ENCODE measurements at regions not wholly inside any gene's neighbourhood (a gene's known extent, or its start where the extent isn't known, plus 50 kb on each side); places are given as distances from the start of the nearest gene placed in this dataset.

DNA sequence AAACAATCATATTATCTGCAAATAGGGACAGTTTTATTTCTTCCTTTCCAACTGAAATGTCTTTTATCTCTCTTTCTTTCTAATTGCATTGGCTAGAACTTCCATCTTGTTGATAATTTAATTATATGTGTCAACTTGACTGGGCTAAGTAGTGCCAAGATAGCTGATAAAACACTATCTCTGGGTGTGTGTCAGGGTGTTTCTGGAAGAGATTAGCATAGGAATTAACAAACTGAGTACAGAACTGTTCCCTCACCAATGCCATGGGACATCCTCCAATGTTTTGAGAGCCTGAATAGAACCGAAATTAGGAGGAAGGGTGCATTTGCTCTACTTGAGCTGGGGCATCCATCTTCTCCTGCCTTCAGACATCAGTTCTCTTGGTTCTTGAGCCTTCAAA lies 1027.2 kb downstream of the FAT4 start:
- H3K27me3 ChIP-seq (ENCODE audit: control insufficient read depth, insufficient read depth, low read length) = no peaks in the 10 kb centered on the region
- no peak for FAIRE-seq

GRCh38 chr4:126344472-126344871 lies 1029.7 kb downstream of the FAT4 start:
- Histone ChIP-seq H3K4me1 (ENCODE audit: control insufficient read depth in 2 of 3, insufficient read depth in 2 of 3, low read depth in 1 of 3, low read length in 3 of 3) (no peaks in the 10 kb centered on the region), H3K36me3 (ENCODE audit: control insufficient read depth in 2 of 3, insufficient read depth in 3 of 3, low read length in 3 of 3) (no peaks in the 10 kb centered on the region), H3K9me3 (ENCODE audit: control insufficient read depth in 2 of 3, insufficient read depth in 1 of 3, low read length in 3 of 3) (no peaks in the 10 kb centered on the region), H3K27ac (ENCODE audit: low read depth in 2 of 2, low read length in 2 of 2) (no peak overlapping the region), H3K27me3 (ENCODE audit: control insufficient read depth, insufficient read depth, low read length) (no peaks in the 10 kb centered on the region), H3K9ac (ENCODE audit: low read length in 3 of 3) (no peak overlapping the region), H3K4me3 (ENCODE audit: low read length in 3 of 3) (no peak overlapping the region)
- intact Hi-C loops (cut with DNase I) = no loop called here
- DNase-seq (no peak), FAIRE-seq (no peak)
- TF ChIP-seq CTCF (IDR thresholded peaks at IDR 0.05; ENCODE audit: borderline replicate concordance, extremely low read depth, insufficient read depth) = no peak

More for the DNA sequence above, 1027.2 kb downstream of the FAT4 start:
- no peak overlapping the region for H3K27ac ChIP-seq (ENCODE audit: low read depth in 2 of 2, low read length in 2 of 2)
- H3K9me3 ChIP-seq (ENCODE audit: control insufficient read depth in 2 of 3, insufficient read depth in 1 of 3, low read length in 3 of 3) = no peaks in the 10 kb centered on the region
- DNase-seq = no peak
- H3K9ac ChIP-seq (ENCODE audit: low read length in 3 of 3) = no peak overlapping the region
- no peaks in the 10 kb centered on the region for H3K4me1 ChIP-seq (ENCODE audit: control insufficient read depth in 2 of 3, insufficient read depth in 2 of 3, low read depth in 1 of 3, low read length in 3 of 3)
- H3K4me3 ChIP-seq (ENCODE audit: low read length in 3 of 3) = no peak overlapping the region
- no peak for TF ChIP-seq CTCF (IDR thresholded peaks at IDR 0.05; ENCODE audit: borderline replicate concordance, extremely low read depth, insufficient read depth)
- no peaks in the 10 kb centered on the region for H3K36me3 ChIP-seq (ENCODE audit: control insufficient read depth in 2 of 3, insufficient read depth in 3 of 3, low read length in 3 of 3)
- intact Hi-C loops (cut with DNase I) = no loop called here

- no peaks in the 10 kb centered on the region for H3K27me3 ChIP-seq (ENCODE audit: control insufficient read depth, insufficient read depth, low read length)
- no peak overlapping the region for H3K27ac ChIP-seq (ENCODE audit: low read depth in 2 of 2, low read length in 2 of 2)
- no peaks in the 10 kb centered on the region for H3K4me1 ChIP-seq (ENCODE audit: control insufficient read depth in 2 of 3, insufficient read depth in 2 of 3, low read depth in 1 of 3, low read length in 3 of 3)
- H3K9me3 ChIP-seq (ENCODE audit: control insufficient read depth in 2 of 3, insufficient read depth in 1 of 3, low read length in 3 of 3) = no peaks in the 10 kb centered on the region
- H3K9ac ChIP-seq (ENCODE audit: low read length in 3 of 3) = no peak overlapping the region
- no peaks in the 10 kb centered on the region for H3K36me3 ChIP-seq (ENCODE audit: control insufficient read depth in 2 of 3, insufficient read depth in 3 of 3, low read length in 3 of 3)
- DNase-seq = no peak
- H3K4me3 ChIP-seq (ENCODE audit: low read length in 3 of 3) = no peak overlapping the region
- no peak for FAIRE-seq
- intact Hi-C loops (cut with DNase I) = no loop called here
- TF ChIP-seq CTCF (IDR thresholded peaks at IDR 0.05; ENCODE audit: borderline replicate concordance, extremely low read depth, insufficient read depth) = no peak
Measured at GRCh38 chr4:126346654-126347053, 1031.9 kb downstream of the FAT4 start.

DNA sequence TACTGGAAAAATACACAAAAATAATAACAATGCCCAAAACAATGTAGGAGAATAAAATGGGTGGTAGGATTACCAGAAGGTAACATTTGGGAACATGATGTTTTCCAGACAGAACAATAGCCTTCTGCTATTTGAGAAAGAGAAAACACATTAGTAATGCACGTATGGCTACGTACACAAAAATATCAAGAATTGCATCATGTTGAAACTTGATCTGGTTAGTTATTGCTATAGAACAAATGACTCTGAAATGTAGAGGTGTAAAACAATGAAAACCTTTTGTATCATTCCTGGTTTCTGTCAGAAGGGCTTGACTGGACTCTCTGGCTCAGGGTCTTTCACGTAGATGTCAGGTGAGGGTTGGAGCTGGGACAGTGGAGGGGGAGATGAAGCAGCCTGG lies 1040.0 kb downstream of the FAT4 start:
- no peaks in the 10 kb centered on the region for H3K9me3 ChIP-seq (ENCODE audit: control insufficient read depth in 2 of 3, insufficient read depth in 1 of 3, low read length in 3 of 3)
- no peak for TF ChIP-seq CTCF (IDR thresholded peaks at IDR 0.05; ENCODE audit: borderline replicate concordance, extremely low read depth, insufficient read depth)
- H3K27ac ChIP-seq (ENCODE audit: low read depth in 2 of 2, low read length in 2 of 2) = no peak overlapping the region
- no peaks in the 10 kb centered on the region for H3K4me1 ChIP-seq (ENCODE audit: control insufficient read depth in 2 of 3, insufficient read depth in 2 of 3, low read depth in 1 of 3, low read length in 3 of 3)
- FAIRE-seq (no peak), DNase-seq (no peak)
- H3K27me3 ChIP-seq (ENCODE audit: control insufficient read depth, insufficient read depth, low read length) = no peaks in the 10 kb centered on the region
- intact Hi-C loops (cut with DNase I) = no loop called here
- H3K9ac ChIP-seq (ENCODE audit: low read length in 3 of 3) = no peak overlapping the region
- H3K4me3 ChIP-seq (ENCODE audit: low read length in 3 of 3) = no peak overlapping the region
- H3K36me3 ChIP-seq (ENCODE audit: control insufficient read depth in 2 of 3, insufficient read depth in 3 of 3, low read length in 3 of 3) = no peaks in the 10 kb centered on the region

All from kidney (tissue), 13 donors.